ENCODE measurements at regions not wholly inside any gene's neighbourhood (a gene's known extent, or its start where the extent isn't known, plus 50 kb on each side); places are given as distances from the start of the nearest gene placed in this dataset.

GRCh38 chr13:65479692-65480091, 1750.4 kb downstream of the PCDH9 start:
- Histone ChIP-seq H3K4me1 (ENCODE audit: insufficient read depth, insufficient read length) (no peaks in the 10 kb centered on the region), H3K4me3 (ENCODE audit: insufficient read length, low read depth) (no peak overlapping the region), H3K27me3 (ENCODE audit: insufficient read depth, insufficient read length) (no peaks in the 10 kb centered on the region), H3K36me3 (ENCODE audit: insufficient read depth, insufficient read length, low read length) (no peaks in the 10 kb centered on the region), H3K9ac (ENCODE audit: insufficient read length, low read depth) (no peak overlapping the region), H3K9me3 (ENCODE audit: insufficient read depth, low read length) (no peaks in the 10 kb centered on the region)
- TF ChIP-seq SUZ12 (IDR thresholded peaks at IDR 0.05; ENCODE audit: extremely low read depth, insufficient read depth, insufficient read length) (no peak), ZNF274 (IDR thresholded peaks at IDR 0.05; ENCODE audit: low read depth, low read length) (no peak), YY1 (IDR thresholded peaks at IDR 0.05; ENCODE audit: insufficient read depth, insufficient read length) (no peak)
- DNase-seq (ENCODE audit: low read depth, low spot score): no peak

- no peaks in the 10 kb centered on the region for H3K9me3 ChIP-seq (ENCODE audit: insufficient read depth, low read length)
- H3K27me3 ChIP-seq (ENCODE audit: insufficient read depth, insufficient read length): no peaks in the 10 kb centered on the region
- H3K4me3 ChIP-seq (ENCODE audit: insufficient read length, low read depth): no peak overlapping the region
- no peak overlapping the region for H3K9ac ChIP-seq (ENCODE audit: insufficient read length, low read depth)
- TF ChIP-seq ZNF274 (IDR thresholded peaks at IDR 0.05; ENCODE audit: low read depth, low read length): no peak
- TF ChIP-seq YY1 (IDR thresholded peaks at IDR 0.05; ENCODE audit: insufficient read depth, insufficient read length): no peak
- no peak for TF ChIP-seq SUZ12 (IDR thresholded peaks at IDR 0.05; ENCODE audit: extremely low read depth, insufficient read depth, insufficient read length)
- H3K4me1 ChIP-seq (ENCODE audit: insufficient read depth, insufficient read length): no peaks in the 10 kb centered on the region
- H3K36me3 ChIP-seq (ENCODE audit: insufficient read depth, insufficient read length, low read length): no peaks in the 10 kb centered on the region
- DNase-seq (ENCODE audit: low read depth, low spot score): no peak
These were observed 1756.9 kb downstream of the PCDH9 start for GRCh38 chr13:65473196-65473595.

DNA sequence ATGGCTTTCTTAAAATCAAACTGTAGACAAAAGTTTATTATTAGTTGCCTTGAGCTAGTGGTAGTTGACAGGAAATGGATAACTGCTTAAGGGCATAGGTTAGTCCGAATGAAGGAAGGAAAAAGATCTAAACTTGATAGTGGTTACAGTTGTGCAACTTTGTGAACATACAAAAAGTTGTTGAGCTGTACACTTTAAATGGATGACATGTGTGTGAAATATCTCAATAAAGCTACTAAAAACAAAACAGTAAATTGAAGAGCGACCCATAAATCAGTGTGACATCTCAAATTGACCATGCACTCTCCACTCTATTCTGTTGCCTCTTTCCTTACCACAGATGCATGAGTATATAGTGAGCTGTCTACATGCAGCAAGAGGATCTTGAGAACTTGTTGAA, 1757.8 kb downstream of the PCDH9 start:
- no peak overlapping the region for H3K4me3 ChIP-seq (ENCODE audit: insufficient read length, low read depth)
- H3K9ac ChIP-seq (ENCODE audit: insufficient read length, low read depth): no peak overlapping the region
- H3K4me1 ChIP-seq (ENCODE audit: insufficient read depth, insufficient read length): no peaks in the 10 kb centered on the region
- H3K27me3 ChIP-seq (ENCODE audit: insufficient read depth, insufficient read length): no peaks in the 10 kb centered on the region
- TF ChIP-seq ZNF274 (IDR thresholded peaks at IDR 0.05; ENCODE audit: low read depth, low read length) (no peak), SUZ12 (IDR thresholded peaks at IDR 0.05; ENCODE audit: extremely low read depth, insufficient read depth, insufficient read length) (no peak), YY1 (IDR thresholded peaks at IDR 0.05; ENCODE audit: insufficient read depth, insufficient read length) (no peak)
- H3K36me3 ChIP-seq (ENCODE audit: insufficient read depth, insufficient read length, low read length): no peaks in the 10 kb centered on the region
- no peaks in the 10 kb centered on the region for H3K9me3 ChIP-seq (ENCODE audit: insufficient read depth, low read length)
- no peak for DNase-seq (ENCODE audit: low read depth, low spot score)

GRCh38 chr13:65470781-65471180, 1759.4 kb downstream of the PCDH9 start:
- H3K36me3 ChIP-seq (ENCODE audit: insufficient read depth, insufficient read length, low read length): no peaks in the 10 kb centered on the region
- no peaks in the 10 kb centered on the region for H3K9me3 ChIP-seq (ENCODE audit: insufficient read depth, low read length)
- no peaks in the 10 kb centered on the region for H3K4me1 ChIP-seq (ENCODE audit: insufficient read depth, insufficient read length)
- no peak overlapping the region for H3K9ac ChIP-seq (ENCODE audit: insufficient read length, low read depth)
- no peaks in the 10 kb centered on the region for H3K27me3 ChIP-seq (ENCODE audit: insufficient read depth, insufficient read length)
- no peak for DNase-seq (ENCODE audit: low read depth, low spot score)
- no peak for TF ChIP-seq YY1 (IDR thresholded peaks at IDR 0.05; ENCODE audit: insufficient read depth, insufficient read length)
- TF ChIP-seq SUZ12 (IDR thresholded peaks at IDR 0.05; ENCODE audit: extremely low read depth, insufficient read depth, insufficient read length): no peak
- TF ChIP-seq ZNF274 (IDR thresholded peaks at IDR 0.05; ENCODE audit: low read depth, low read length): no peak
- H3K4me3 ChIP-seq (ENCODE audit: insufficient read length, low read depth): no peak overlapping the region

DNA sequence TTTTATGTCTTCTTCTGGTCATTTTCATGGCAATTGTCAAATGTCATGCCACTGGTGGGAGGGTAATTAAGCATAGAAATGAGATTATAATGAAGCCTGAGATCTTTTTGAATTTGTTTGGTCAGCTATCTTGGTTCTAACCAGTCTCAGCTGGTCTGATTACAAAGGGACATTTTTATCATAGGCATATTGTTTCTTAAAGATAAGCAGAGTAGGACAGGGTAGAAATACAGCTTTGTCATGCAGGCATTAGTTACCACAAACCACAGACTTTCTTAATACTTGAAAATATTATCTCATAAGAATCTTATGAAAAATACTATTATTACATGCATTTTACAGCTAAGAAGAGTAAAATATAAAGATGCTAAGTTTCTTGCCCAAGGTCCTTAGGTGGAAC, 1761.5 kb downstream of the PCDH9 start:
- DNase-seq (ENCODE audit: low read depth, low spot score): no peak
- no peak for TF ChIP-seq YY1 (IDR thresholded peaks at IDR 0.05; ENCODE audit: insufficient read depth, insufficient read length)
- TF ChIP-seq ZNF274 (IDR thresholded peaks at IDR 0.05; ENCODE audit: low read depth, low read length): no peak
- no peak for TF ChIP-seq SUZ12 (IDR thresholded peaks at IDR 0.05; ENCODE audit: extremely low read depth, insufficient read depth, insufficient read length)

GRCh38 chr13:65461590-65461989, 1768.5 kb downstream of the PCDH9 start:
- Histone ChIP-seq H3K36me3 (ENCODE audit: insufficient read depth, insufficient read length, low read length) (no peaks in the 10 kb centered on the region), H3K9me3 (ENCODE audit: insufficient read depth, low read length) (no peaks in the 10 kb centered on the region), H3K4me1 (ENCODE audit: insufficient read depth, insufficient read length) (no peaks in the 10 kb centered on the region), H3K9ac (ENCODE audit: insufficient read length, low read depth) (no peak overlapping the region), H3K27me3 (ENCODE audit: insufficient read depth, insufficient read length) (no peaks in the 10 kb centered on the region), H3K4me3 (ENCODE audit: insufficient read length, low read depth) (no peak overlapping the region)
- DNase-seq (ENCODE audit: low read depth, low spot score): no peak
- TF ChIP-seq SUZ12 (IDR thresholded peaks at IDR 0.05; ENCODE audit: extremely low read depth, insufficient read depth, insufficient read length) (no peak), YY1 (IDR thresholded peaks at IDR 0.05; ENCODE audit: insufficient read depth, insufficient read length) (no peak), ZNF274 (IDR thresholded peaks at IDR 0.05; ENCODE audit: low read depth, low read length) (no peak)

More for the DNA sequence above, 1761.5 kb downstream of the PCDH9 start:
- Histone ChIP-seq H3K4me1 (ENCODE audit: insufficient read depth, insufficient read length) (no peaks in the 10 kb centered on the region), H3K36me3 (ENCODE audit: insufficient read depth, insufficient read length, low read length) (no peaks in the 10 kb centered on the region), H3K9ac (ENCODE audit: insufficient read length, low read depth) (no peak overlapping the region), H3K27me3 (ENCODE audit: insufficient read depth, insufficient read length) (no peaks in the 10 kb centered on the region), H3K4me3 (ENCODE audit: insufficient read length, low read depth) (no peak overlapping the region), H3K9me3 (ENCODE audit: insufficient read depth, low read length) (no peaks in the 10 kb centered on the region)

DNA sequence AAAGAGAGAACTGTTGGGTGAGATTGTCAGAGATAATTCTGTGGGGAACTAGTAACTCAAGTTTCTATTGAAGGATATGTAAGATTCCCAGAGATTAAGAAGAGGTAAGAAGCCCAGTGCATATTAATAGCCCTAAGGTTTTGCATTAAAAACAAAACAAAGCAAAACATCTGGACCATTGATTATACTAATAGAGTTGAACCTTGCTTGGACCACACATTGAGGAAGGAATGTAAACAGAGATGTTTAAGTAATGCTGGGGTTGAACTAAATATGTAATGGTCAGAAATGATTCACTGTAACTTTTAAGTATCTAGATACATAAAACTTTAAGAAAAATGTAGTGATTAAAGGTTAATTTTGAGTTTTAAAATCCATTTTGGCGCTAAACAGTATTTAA, 1770.0 kb downstream of the PCDH9 start:
- Histone ChIP-seq H3K27me3 (ENCODE audit: insufficient read depth, insufficient read length) (no peaks in the 10 kb centered on the region), H3K36me3 (ENCODE audit: insufficient read depth, insufficient read length, low read length) (no peaks in the 10 kb centered on the region), H3K9ac (ENCODE audit: insufficient read length, low read depth) (no peak overlapping the region), H3K4me3 (ENCODE audit: insufficient read length, low read depth) (no peak overlapping the region), H3K4me1 (ENCODE audit: insufficient read depth, insufficient read length) (no peaks in the 10 kb centered on the region), H3K9me3 (ENCODE audit: insufficient read depth, low read length) (no peaks in the 10 kb centered on the region)
- TF ChIP-seq YY1 (IDR thresholded peaks at IDR 0.05; ENCODE audit: insufficient read depth, insufficient read length) (no peak), SUZ12 (IDR thresholded peaks at IDR 0.05; ENCODE audit: extremely low read depth, insufficient read depth, insufficient read length) (no peak), ZNF274 (IDR thresholded peaks at IDR 0.05; ENCODE audit: low read depth, low read length) (no peak)
- no peak for DNase-seq (ENCODE audit: low read depth, low spot score)
